C4-2B (cell line): ENCODE measurements at regions not wholly inside any gene's neighbourhood (a gene's known extent, or its start where the extent isn't known, plus 50 kb on each side); places are given as distances from the start of the nearest gene placed in this dataset.

Source experiments
- CTCF ChIP-seq: fragments of 450-650 bp; conservative IDR thresholded peaks from 2 replicates; pipeline ENCODE4 v1.5.1; 2017; ENCODE audit warnings: mild to moderate bottlenecking
- ZFX ChIP-seq: fragments of 450-650 bp; IDR thresholded peaks from 2 replicates; pipeline ENCODE4 v1.6.1; 2017

- TF ChIP-seq CTCF (no peak), ZFX (no peak)
Measured at GRCh38 chr5:110087829-110088228, 398.1 kb downstream of the MAN2A1 start.
